MM.1S (cell line): ENCODE measurements at regions not wholly inside any gene's neighbourhood (a gene's known extent, or its start where the extent isn't known, plus 50 kb on each side); places are given as distances from the start of the nearest gene placed in this dataset.

Experiments
- DNase-seq: peaks from one replicate; pipeline ENCODE4 v3.0.0-alpha.2; 2015
- H2AFZ ChIP-seq: fragments of 300-600 bp; sonication (generic); 2 replicates; pipeline ENCODE4 v1.6.0; 2016; ENCODE audit warnings: antibody characterized with exemption, low read length
- H3F3A ChIP-seq: fragments of 300-600 bp; sonication (generic); 2 replicates; pipeline ENCODE4 v1.6.1; 2016; ENCODE audit warnings: mild to moderate bottlenecking, antibody characterized with exemption, low read length, moderate library complexity, mixed read lengths; ENCODE audit not compliant: insufficient read depth
- H3K27ac ChIP-seq: fragments of 300-600 bp; sonication (generic); 2 replicates; pipeline ENCODE4 v1.5.1; 2016; ENCODE audit warnings: mild to moderate bottlenecking, low read length
- H3K27me3 ChIP-seq: fragments of 300-600 bp; sonication (generic); replicated peaks from 2 replicates; pipeline ENCODE4 v1.6.0; 2016; ENCODE audit warnings: low read length; ENCODE audit not compliant: insufficient read depth
- H3K36me3 ChIP-seq: fragments of 300-600 bp; sonication (generic); replicated peaks from 2 replicates; pipeline ENCODE4 v1.6.1; 2016; ENCODE audit warnings: mild to moderate bottlenecking, low read length, mixed read lengths; ENCODE audit not compliant: insufficient read depth
- H3K4me1 ChIP-seq: fragments of 300-600 bp; sonication (generic); 2 replicates; pipeline ENCODE4 v1.6.1; 2016; ENCODE audit warnings: low read length, mixed read lengths
- H3K4me2 ChIP-seq: fragments of 300-600 bp; sonication (generic); 2 replicates; pipeline ENCODE4 v1.6.0; 2016; ENCODE audit warnings: low read depth, low read length
- H3K4me3 ChIP-seq: fragments of 300-600 bp; sonication (generic); 2 replicates; pipeline ENCODE4 v1.5.1; 2016; ENCODE audit warnings: low read length, mixed read lengths
- H3K79me2 ChIP-seq: fragments of 300-600 bp; sonication (generic); 2 replicates; pipeline ENCODE4 v1.6.1; 2016; ENCODE audit warnings: mixed run types, low read length, mixed read lengths
- H3K9ac ChIP-seq: fragments of 300-600 bp; sonication (generic); 2 replicates; pipeline ENCODE4 v1.6.1; 2016; ENCODE audit warnings: low read length, mixed read lengths
- H3K9me2 ChIP-seq: fragments of 300-600 bp; sonication (generic); replicated peaks from 2 replicates; pipeline ENCODE4 v1.6.1; 2016; ENCODE audit warnings: mild to moderate bottlenecking, low read length, mixed read lengths; ENCODE audit not compliant: insufficient read depth
- H3K9me3 ChIP-seq: fragments of 300-600 bp; sonication (generic); replicated peaks from 2 replicates; pipeline ENCODE4 v1.6.1; 2016; ENCODE audit warnings: mild to moderate bottlenecking, low read length, mixed read lengths; ENCODE audit not compliant: insufficient read depth
- H4K20me1 ChIP-seq: fragments of 300-600 bp; sonication (generic); 2 replicates; pipeline ENCODE4 v1.6.1; 2016; ENCODE audit warnings: mild to moderate bottlenecking, low read length, moderate library complexity, mixed read lengths; ENCODE audit not compliant: insufficient read depth
- CTCF ChIP-seq: fragments of 300-600 bp; sonication (generic); IDR thresholded peaks from 2 replicates; pipeline ENCODE4 v1.5.1; 2016; ENCODE audit warnings: antibody characterized with exemption, low read length, mixed read lengths
- EZH2 ChIP-seq: fragments of 300-600 bp; sonication (generic); optimal IDR thresholded peaks from 2 replicates; pipeline ENCODE3; 2017; ENCODE audit warnings: low read depth, mild to moderate bottlenecking, antibody characterized with exemption, low read length, mixed read lengths
- EZH2phosphoT487 ChIP-seq: fragments of 300-600 bp; sonication (generic); IDR thresholded peaks from 2 replicates; pipeline ENCODE4 v1.6.1; 2018; ENCODE audit warnings: antibody characterized with exemption, low read length

GRCh38 chr4:114264452-114264851 lies 285.0 kb upstream of the ARSJ start:
- Histone ChIP-seq H2AFZ (no peak overlapping the region), H3K27me3 (no peaks in the 10 kb centered on the region), H3K4me2 (no peak overlapping the region), H3F3A (no peaks in the 10 kb centered on the region), H4K20me1 (no peaks in the 10 kb centered on the region), H3K9ac (no peak overlapping the region), H3K27ac (no peak overlapping the region), H3K4me1 (no peaks in the 10 kb centered on the region), H3K79me2 (no peaks in the 10 kb centered on the region), H3K36me3 (no peaks in the 10 kb centered on the region), H3K4me3 (no peak overlapping the region), H3K9me3 (no peaks in the 10 kb centered on the region), H3K9me2 (no peaks in the 10 kb centered on the region)
- no peak for DNase-seq
- TF ChIP-seq CTCF: no peak
- TF ChIP-seq EZH2: no peak
- no peak for TF ChIP-seq EZH2phosphoT487

- Histone ChIP-seq H3K27ac (no peak overlapping the region), H2AFZ (no peak overlapping the region)
These were observed 285.4 kb upstream of the ARSJ start for GRCh38 chr4:114264877-114265291.

GRCh38 chr4:114265342-114265741 lies 285.9 kb upstream of the ARSJ start:
- no peak overlapping the region for H2AFZ ChIP-seq

More at GRCh38 chr4:114264877-114265291, 285.4 kb upstream of the ARSJ start:
- H3K36me3 ChIP-seq: no peaks in the 10 kb centered on the region
- TF ChIP-seq EZH2phosphoT487 (no peak), EZH2 (no peak), CTCF (no peak)
- DNase-seq: no peak
- no peaks in the 10 kb centered on the region for H3K9me2 ChIP-seq
- H3K9me3 ChIP-seq: no peaks in the 10 kb centered on the region
- H3F3A ChIP-seq: no peaks in the 10 kb centered on the region
- H3K79me2 ChIP-seq: no peaks in the 10 kb centered on the region
- no peaks in the 10 kb centered on the region for H3K4me1 ChIP-seq
- H3K27me3 ChIP-seq: no peaks in the 10 kb centered on the region
- no peak overlapping the region for H3K4me2 ChIP-seq
- H4K20me1 ChIP-seq: no peaks in the 10 kb centered on the region
- H3K9ac ChIP-seq: no peak overlapping the region
- H3K4me3 ChIP-seq: no peak overlapping the region

More at GRCh38 chr4:114265342-114265741, 285.9 kb upstream of the ARSJ start:
- H3K9ac ChIP-seq: no peak overlapping the region
- H3K79me2 ChIP-seq: no peaks in the 10 kb centered on the region
- no peaks in the 10 kb centered on the region for H3K36me3 ChIP-seq
- no peaks in the 10 kb centered on the region for H3K27me3 ChIP-seq
- no peaks in the 10 kb centered on the region for H3K9me2 ChIP-seq
- H3K4me1 ChIP-seq: no peaks in the 10 kb centered on the region
- TF ChIP-seq EZH2 (no peak), CTCF (no peak), EZH2phosphoT487 (no peak)
- no peak overlapping the region for H3K4me2 ChIP-seq
- no peak overlapping the region for H3K4me3 ChIP-seq
- H4K20me1 ChIP-seq: no peaks in the 10 kb centered on the region
- no peaks in the 10 kb centered on the region for H3K9me3 ChIP-seq
- H3F3A ChIP-seq: no peaks in the 10 kb centered on the region
- DNase-seq: no peak
- H3K27ac ChIP-seq: no peak overlapping the region
